ENCODE measurements at regions not wholly inside any gene's neighbourhood (a gene's known extent, or its start where the extent isn't known, plus 50 kb on each side); places are given as distances from the start of the nearest gene placed in this dataset.

GRCh38 chr1:181142096-181142958 lies 53.8 kb downstream of the IER5 start:
- DNase-seq (ENCODE audit: low read depth): no peak
- peak overlapping the region; percentile 46 for H3K4me3 ChIP-seq (ENCODE audit: low read depth, low read length)
- peak; percentile 98 for TF ChIP-seq CTCF (conservative IDR thresholded peaks at IDR 0.05; ENCODE audit: low read depth, low read length)

DNA sequence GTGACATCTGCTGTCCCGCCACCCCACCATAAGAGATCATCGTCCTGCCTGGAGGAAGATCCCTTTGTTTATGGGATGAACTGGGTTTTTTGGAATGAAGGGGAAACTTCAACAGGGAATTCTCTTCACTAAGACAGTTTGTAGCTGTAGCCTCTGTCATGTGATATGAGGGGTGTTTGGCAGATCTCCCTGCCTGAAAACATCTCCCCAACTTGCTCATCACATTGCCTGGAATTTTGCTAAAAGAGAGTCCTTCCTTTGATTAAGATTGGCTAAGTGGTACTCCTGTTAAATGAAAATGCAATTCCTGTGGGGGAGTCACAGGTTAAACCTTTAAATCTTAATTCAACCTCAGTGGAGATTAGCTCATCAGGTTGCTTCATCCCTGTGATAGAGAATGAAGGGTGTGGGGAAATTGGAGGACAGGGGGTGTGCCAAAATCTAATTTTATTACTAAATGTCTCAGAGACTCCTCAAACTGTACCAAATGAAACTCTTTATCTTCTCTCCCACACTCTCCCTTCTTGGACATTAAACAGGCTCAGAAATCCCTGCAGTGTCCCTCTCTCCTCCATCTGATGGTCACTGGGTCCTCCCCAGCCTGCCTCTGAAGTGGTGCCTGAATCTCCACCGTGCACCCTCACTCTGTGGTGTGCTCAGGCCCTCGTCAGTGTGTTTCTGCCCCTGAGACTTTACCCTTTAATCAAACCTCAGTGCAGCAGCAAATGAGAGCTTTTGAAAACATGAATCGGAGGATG lies 54.8 kb downstream of the IER5 start:
- no peak overlapping the region for H3K4me3 ChIP-seq (ENCODE audit: low read depth, low read length)
- DNase-seq (ENCODE audit: low read depth): no peak
- TF ChIP-seq CTCF (conservative IDR thresholded peaks at IDR 0.05; ENCODE audit: low read depth, low read length): no peak

- TF ChIP-seq CTCF (conservative IDR thresholded peaks at IDR 0.05; ENCODE audit: low read depth, low read length): no peak
- DNase-seq (ENCODE audit: low read depth): no peak
- no peak overlapping the region for H3K4me3 ChIP-seq (ENCODE audit: low read depth, low read length)
Observed at GRCh38 chr1:181144238-181144637, 55.7 kb downstream of the IER5 start.

GRCh38 chr1:181148636-181149035 lies 60.1 kb downstream of the IER5 start:
- no peak for TF ChIP-seq CTCF (conservative IDR thresholded peaks at IDR 0.05; ENCODE audit: low read depth, low read length)
- DNase-seq (ENCODE audit: low read depth): no peak
- H3K4me3 ChIP-seq (ENCODE audit: low read depth, low read length): no peak overlapping the region

GRCh38 chr1:181149326-181150125 lies 61.0 kb downstream of the IER5 start:
- DNase-seq (ENCODE audit: low read depth): no peak
- no peak overlapping the region for H3K4me3 ChIP-seq (ENCODE audit: low read depth, low read length)
- no peak for TF ChIP-seq CTCF (conservative IDR thresholded peaks at IDR 0.05; ENCODE audit: low read depth, low read length)

GRCh38 chr1:181150273-181150672 lies 61.8 kb downstream of the IER5 start:
- DNase-seq (ENCODE audit: low read depth): no peak
- TF ChIP-seq CTCF (conservative IDR thresholded peaks at IDR 0.05; ENCODE audit: low read depth, low read length): no peak
- H3K4me3 ChIP-seq (ENCODE audit: low read depth, low read length): no peak overlapping the region
